ENCODE measurements at regions not wholly inside any gene's neighbourhood (a gene's known extent, or its start where the extent isn't known, plus 50 kb on each side); places are given as distances from the start of the nearest gene placed in this dataset.

DNA sequence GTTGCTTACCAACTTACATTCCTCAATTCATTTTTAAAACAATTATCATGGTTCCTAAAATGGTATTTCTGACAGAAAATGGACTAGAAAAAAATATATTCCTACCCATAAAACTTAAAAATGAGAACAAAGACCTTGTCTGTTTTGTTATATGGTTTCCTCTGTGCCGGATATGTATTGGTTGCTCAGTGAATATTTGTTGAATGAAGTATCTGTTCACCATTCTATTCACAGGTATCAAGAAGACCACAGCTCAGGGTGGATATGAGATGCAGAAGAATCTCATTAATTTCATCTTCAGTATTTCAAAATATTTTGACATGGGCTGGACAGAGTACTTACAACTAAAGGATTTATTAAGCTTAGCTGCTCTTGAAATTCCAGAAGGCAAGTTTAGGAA, 58.1 kb downstream of the TUSC7 start:
- H3K27me3 ChIP-seq (ENCODE audit: control insufficient read depth, insufficient read depth, low read length): no peaks in the 10 kb centered on the region
- DNase-seq (ENCODE audit: low read depth, low spot score): no peak
- H3K27ac ChIP-seq (ENCODE audit: low read depth, low read length): no peak overlapping the region
- no peak overlapping the region for H3K4me3 ChIP-seq (ENCODE audit: low read depth, low read length)
- ChIA-PET POLR2A (no interaction called here), CTCF (interaction anchor here (1.0 kb wide), 1 partner anchor 10 kb away, joined by 5 read pairs; no protein-coding TSS in a partner anchor)
- TF ChIP-seq, protein P1, sequence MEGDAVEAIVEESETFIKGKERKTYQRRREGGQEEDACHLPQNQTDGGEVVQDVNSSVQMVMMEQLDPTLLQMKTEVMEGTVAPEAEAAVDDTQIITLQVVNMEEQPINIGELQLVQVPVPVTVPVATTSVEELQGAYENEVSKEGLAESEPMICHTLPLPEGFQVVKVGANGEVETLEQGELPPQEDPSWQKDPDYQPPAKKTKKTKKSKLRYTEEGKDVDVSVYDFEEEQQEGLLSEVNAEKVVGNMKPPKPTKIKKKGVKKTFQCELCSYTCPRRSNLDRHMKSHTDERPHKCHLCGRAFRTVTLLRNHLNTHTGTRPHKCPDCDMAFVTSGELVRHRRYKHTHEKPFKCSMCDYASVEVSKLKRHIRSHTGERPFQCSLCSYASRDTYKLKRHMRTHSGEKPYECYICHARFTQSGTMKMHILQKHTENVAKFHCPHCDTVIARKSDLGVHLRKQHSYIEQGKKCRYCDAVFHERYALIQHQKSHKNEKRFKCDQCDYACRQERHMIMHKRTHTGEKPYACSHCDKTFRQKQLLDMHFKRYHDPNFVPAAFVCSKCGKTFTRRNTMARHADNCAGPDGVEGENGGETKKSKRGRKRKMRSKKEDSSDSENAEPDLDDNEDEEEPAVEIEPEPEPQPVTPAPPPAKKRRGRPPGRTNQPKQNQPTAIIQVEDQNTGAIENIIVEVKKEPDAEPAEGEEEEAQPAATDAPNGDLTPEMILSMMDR (IDR thresholded peaks at IDR 0.05; ENCODE audit: low read depth, low read length): no peak
- H3K9me3 ChIP-seq (ENCODE audit: control insufficient read depth, insufficient read depth, low read length): no peaks in the 10 kb centered on the region

DNA sequence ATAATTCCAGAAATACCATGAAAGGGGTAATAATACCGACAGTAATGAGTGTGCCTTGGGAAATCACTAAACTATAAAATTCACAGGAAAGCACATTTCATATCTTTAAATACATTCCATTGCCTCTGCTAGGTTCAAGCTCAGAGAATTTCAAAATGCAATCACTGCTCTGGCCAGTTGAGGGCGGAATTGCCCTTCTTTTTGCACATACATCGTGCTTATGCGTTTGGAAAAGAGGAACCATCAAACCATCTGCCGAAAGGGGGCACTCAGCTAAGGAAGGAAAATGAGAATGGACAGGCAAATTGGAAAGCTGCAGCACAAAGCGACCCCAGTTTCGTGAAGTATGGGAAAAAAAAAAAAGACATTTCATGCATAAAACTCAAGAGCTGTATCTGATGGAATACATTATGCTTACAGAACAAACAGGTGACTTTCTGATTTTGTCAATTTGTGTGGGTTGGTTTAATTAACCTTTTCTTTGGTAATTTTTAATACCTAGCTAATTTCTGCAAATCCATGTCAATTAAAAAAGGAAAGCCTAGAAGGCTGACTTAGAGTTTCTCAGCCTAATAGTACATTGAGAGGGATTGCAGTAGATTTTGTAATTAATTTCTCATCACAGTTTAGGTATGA, 61.4 kb downstream of the TUSC7 start:
- Histone ChIP-seq H3K4me3 (ENCODE audit: low read depth, low read length) (no peak overlapping the region), H3K9me3 (ENCODE audit: control insufficient read depth, insufficient read depth, low read length) (no peaks in the 10 kb centered on the region), H3K27ac (ENCODE audit: low read depth, low read length) (no peak overlapping the region), H3K27me3 (ENCODE audit: control insufficient read depth, insufficient read depth, low read length) (no peaks in the 10 kb centered on the region)
- DNase-seq (ENCODE audit: low read depth, low spot score): peak; percentile 50
- ChIA-PET CTCF (interaction anchor here (0.6 to 3.9 kb wide), 124 partner anchors 8 to 1986 kb away, joined by 3 to 86 read pairs (median 4); no protein-coding TSS in a partner anchor), POLR2A (no interaction called here)
- TF ChIP-seq, protein P1 (IDR thresholded peaks at IDR 0.05; ENCODE audit: low read depth, low read length): peak; percentile 99

DNA sequence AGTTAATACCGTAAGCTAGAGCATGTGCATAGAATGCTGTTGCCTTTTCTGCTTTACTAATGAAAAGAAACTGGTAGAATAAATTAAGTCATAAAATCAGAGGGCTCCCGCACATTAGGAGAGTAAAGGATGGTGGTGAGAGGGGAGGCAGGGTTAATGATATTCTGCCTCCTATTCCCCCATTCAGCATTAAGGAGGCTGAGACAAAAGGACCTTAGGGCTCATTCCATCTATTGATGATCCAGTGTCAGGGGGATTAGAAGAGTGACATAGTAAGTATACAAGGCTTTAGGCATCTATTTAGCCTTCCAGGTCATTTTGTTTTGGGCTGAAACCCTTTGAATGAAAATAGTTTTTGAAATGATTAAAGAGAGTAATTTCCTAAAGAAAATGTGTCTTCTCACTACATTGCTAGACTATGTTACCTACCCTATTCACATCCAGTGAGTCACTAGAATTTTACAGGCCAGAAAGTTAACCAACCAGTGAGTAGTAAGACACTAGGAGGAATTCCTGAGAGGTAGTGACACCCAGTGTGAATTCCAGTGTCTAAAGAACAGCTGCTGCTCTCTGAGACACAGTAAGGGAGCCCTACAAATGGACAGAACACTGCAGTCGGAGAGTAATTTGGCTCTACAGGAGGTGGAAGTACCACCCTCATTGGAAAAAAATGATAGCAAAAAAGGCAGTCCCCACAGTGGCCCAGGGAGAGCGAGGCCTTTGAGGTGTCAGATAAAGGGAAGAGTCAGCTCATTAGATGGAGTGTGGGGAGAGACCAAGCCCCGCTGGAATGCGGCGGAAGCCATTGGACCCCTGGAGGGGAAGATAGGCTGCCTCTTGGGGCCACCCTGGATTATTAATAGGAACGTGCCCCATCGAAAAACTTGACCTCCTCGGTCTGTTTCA, 67.6 kb downstream of the TUSC7 start:
- DNase-seq (ENCODE audit: low read depth, low spot score): no peak
- Histone ChIP-seq H3K27ac (ENCODE audit: low read depth, low read length) (no peak overlapping the region), H3K9me3 (ENCODE audit: control insufficient read depth, insufficient read depth, low read length) (no peaks in the 10 kb centered on the region), H3K4me3 (ENCODE audit: low read depth, low read length) (no peak overlapping the region), H3K27me3 (ENCODE audit: control insufficient read depth, insufficient read depth, low read length) (no peaks in the 10 kb centered on the region)
- CTCF ChIA-PET: no interaction called here
- POLR2A ChIA-PET: no interaction called here
- TF ChIP-seq, protein P1 (IDR thresholded peaks at IDR 0.05; ENCODE audit: low read depth, low read length): no peak

DNA sequence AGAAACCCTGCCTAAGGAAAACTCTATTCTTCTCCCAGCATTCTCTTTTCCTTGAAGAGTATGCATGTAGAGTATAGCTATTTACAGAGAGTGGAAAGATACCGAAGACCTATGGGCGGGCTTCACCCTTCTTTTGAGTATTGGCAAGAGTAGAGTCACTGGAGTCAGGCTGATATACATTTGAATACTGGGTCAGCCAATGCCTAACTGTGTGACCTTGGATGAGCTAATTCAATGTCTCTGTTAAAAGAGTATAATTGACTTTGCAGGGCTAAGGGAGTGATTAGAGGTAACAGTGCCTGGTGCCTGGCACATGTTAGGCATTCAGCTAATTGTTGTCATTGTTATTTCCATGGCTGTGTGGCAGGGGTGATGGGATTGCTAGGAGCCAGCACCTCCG, 75.6 kb downstream of the TUSC7 start:
- TF ChIP-seq, protein P1 (IDR thresholded peaks at IDR 0.05; ENCODE audit: low read depth, low read length): no peak
- CTCF ChIA-PET: interaction anchor here (0.6 to 7.1 kb wide), 3 partner anchors 14 to 1845 kb away, joined by 3 to 32 read pairs (median 3); no protein-coding TSS in a partner anchor

DNA sequence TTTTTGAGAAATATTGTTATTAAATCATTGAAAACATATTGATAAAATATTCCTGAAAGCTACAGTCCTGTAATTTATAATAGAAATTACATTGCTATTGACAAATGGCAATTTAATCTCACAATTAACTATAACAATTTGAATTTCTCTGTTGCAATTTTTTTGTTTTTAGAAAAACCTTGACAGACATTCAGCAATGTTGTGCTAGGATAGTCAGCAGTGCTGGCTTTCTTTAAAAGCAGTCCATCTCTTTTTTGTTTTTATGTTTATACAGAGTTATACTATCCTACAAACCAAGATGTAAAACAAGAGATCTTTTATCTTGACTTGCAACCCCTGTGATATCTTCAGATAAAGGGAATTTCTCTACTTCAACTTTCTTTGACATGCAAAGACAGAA, 93.1 kb downstream of the TUSC7 start:
- ChIA-PET CTCF (interaction anchor here (0.6 kb wide), 1 partner anchor 32 kb away, joined by 3 read pairs; no protein-coding TSS in a partner anchor), POLR2A (no interaction called here)
- H3K27ac ChIP-seq (ENCODE audit: low read depth, low read length): no peak overlapping the region
- H3K9me3 ChIP-seq (ENCODE audit: control insufficient read depth, insufficient read depth, low read length): no peaks in the 10 kb centered on the region
- TF ChIP-seq, protein P1 (IDR thresholded peaks at IDR 0.05; ENCODE audit: low read depth, low read length): no peak
- no peaks in the 10 kb centered on the region for H3K27me3 ChIP-seq (ENCODE audit: control insufficient read depth, insufficient read depth, low read length)
- DNase-seq (ENCODE audit: low read depth, low spot score): no peak
- no peak overlapping the region for H3K4me3 ChIP-seq (ENCODE audit: low read depth, low read length)

More for the DNA sequence above, 75.6 kb downstream of the TUSC7 start:
- H3K27ac ChIP-seq (ENCODE audit: low read depth, low read length): no peak overlapping the region
- DNase-seq (ENCODE audit: low read depth, low spot score): no peak
- POLR2A ChIA-PET: no interaction called here
- H3K9me3 ChIP-seq (ENCODE audit: control insufficient read depth, insufficient read depth, low read length): no peaks in the 10 kb centered on the region
- H3K4me3 ChIP-seq (ENCODE audit: low read depth, low read length): no peak overlapping the region
- no peaks in the 10 kb centered on the region for H3K27me3 ChIP-seq (ENCODE audit: control insufficient read depth, insufficient read depth, low read length)
